ENCODE measurements at regions not wholly inside any gene's neighbourhood (a gene's known extent, or its start where the extent isn't known, plus 50 kb on each side); places are given as distances from the start of the nearest gene placed in this dataset.

DNA sequence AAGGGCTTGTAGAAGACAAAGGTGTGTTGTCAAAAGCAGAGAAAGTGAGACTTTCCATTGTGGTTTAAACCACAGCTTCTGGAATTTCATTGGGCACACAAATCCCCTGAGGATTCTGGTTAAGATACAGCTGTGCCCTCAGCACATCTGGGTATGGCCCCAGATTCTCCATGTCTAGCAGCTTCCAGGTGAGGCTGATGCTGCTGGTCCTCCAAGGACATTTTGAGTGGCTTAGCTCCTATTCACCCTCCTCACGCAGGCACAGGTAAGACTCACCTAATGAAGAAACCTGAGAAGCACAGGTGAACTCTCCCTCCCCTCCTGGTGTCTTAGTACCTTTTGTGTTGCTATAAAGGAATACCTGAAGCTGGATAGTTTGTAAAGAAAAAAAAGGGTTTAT is 88.9 kb upstream of the IGLL5 start:
- H3K27ac Mint-ChIP-seq, result peak overlapping the region; percentile 4
- TF ChIP-seq, protein P1, sequence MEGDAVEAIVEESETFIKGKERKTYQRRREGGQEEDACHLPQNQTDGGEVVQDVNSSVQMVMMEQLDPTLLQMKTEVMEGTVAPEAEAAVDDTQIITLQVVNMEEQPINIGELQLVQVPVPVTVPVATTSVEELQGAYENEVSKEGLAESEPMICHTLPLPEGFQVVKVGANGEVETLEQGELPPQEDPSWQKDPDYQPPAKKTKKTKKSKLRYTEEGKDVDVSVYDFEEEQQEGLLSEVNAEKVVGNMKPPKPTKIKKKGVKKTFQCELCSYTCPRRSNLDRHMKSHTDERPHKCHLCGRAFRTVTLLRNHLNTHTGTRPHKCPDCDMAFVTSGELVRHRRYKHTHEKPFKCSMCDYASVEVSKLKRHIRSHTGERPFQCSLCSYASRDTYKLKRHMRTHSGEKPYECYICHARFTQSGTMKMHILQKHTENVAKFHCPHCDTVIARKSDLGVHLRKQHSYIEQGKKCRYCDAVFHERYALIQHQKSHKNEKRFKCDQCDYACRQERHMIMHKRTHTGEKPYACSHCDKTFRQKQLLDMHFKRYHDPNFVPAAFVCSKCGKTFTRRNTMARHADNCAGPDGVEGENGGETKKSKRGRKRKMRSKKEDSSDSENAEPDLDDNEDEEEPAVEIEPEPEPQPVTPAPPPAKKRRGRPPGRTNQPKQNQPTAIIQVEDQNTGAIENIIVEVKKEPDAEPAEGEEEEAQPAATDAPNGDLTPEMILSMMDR (conservative IDR thresholded peaks at IDR 0.05), result no peak
- H3K36me3 Mint-ChIP-seq, result no peaks in the 10 kb centered on the region
- H3K4me1 Mint-ChIP-seq (ENCODE audit: unreplicated experiment), result no peaks in the 10 kb centered on the region
- H3K4me3 Mint-ChIP-seq, result no peak overlapping the region
- no peak for DNase-seq (ENCODE audit: extremely low spot score, unreplicated experiment)
- H3K9me3 Mint-ChIP-seq, result no peaks in the 10 kb centered on the region
- peaks cover 13% of the 10 kb centered on the region for H3K27me3 Mint-ChIP-seq

DNA sequence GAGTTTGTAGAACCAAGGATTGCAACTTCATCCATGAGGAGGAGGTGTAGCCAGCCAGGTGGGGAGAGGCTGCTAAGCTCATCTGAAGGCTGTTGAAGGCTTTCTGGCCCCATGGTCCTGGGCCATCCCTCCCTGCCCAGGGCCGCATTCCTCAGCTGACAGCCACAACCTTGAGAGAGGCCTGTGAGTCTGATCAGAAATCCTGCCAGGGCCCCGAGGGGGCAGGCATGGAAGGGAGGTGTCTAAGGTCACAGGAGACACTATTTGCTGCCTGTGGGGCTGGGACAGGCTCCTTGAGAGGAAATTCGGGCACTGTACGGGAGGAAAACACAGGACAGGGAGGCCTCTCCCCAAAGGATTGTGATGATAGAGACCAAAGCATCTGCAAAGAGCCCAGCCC is 88.1 kb upstream of the IGLL5 start:
- Mint-ChIP-seq H3K27ac (peak overlapping the region; percentile 4), H3K4me1 (ENCODE audit: unreplicated experiment) (no peaks in the 10 kb centered on the region), H3K36me3 (no peaks in the 10 kb centered on the region), H3K9me3 (no peaks in the 10 kb centered on the region), H3K4me3 (no peak overlapping the region), H3K27me3 (peaks cover 13% of the 10 kb centered on the region)
- peak; percentile 62 for DNase-seq (ENCODE audit: extremely low spot score, unreplicated experiment)
- TF ChIP-seq, protein P1 (conservative IDR thresholded peaks at IDR 0.05), result no peak

DNA sequence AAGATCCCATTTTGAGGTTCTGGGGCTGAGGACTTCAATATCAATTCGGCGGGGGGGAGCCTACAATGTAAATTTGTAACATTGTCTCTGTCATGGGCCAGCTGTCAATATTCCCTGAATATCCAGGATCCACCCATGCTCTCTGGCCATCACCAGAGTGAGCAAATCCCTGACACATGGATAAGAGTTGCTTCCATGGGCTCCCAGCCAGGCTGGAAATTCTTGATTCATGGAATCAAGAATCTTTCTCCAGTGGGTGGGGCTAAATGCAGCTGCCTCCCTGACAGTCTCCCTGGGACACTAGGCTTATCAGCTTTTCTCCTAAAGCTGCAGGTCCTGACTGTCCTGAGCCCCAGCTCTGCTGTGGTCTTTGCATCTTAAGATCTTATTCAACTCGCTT is 86.9 kb upstream of the IGLL5 start:
- H3K27me3 Mint-ChIP-seq, result peaks cover 13% of the 10 kb centered on the region
- no peaks in the 10 kb centered on the region for H3K4me1 Mint-ChIP-seq (ENCODE audit: unreplicated experiment)
- no peaks in the 10 kb centered on the region for H3K9me3 Mint-ChIP-seq
- H3K27ac Mint-ChIP-seq, result no peak overlapping the region
- H3K4me3 Mint-ChIP-seq, result no peak overlapping the region
- DNase-seq (ENCODE audit: extremely low spot score, unreplicated experiment), result no peak
- TF ChIP-seq, protein P1 (conservative IDR thresholded peaks at IDR 0.05), result no peak
- no peaks in the 10 kb centered on the region for H3K36me3 Mint-ChIP-seq

DNA sequence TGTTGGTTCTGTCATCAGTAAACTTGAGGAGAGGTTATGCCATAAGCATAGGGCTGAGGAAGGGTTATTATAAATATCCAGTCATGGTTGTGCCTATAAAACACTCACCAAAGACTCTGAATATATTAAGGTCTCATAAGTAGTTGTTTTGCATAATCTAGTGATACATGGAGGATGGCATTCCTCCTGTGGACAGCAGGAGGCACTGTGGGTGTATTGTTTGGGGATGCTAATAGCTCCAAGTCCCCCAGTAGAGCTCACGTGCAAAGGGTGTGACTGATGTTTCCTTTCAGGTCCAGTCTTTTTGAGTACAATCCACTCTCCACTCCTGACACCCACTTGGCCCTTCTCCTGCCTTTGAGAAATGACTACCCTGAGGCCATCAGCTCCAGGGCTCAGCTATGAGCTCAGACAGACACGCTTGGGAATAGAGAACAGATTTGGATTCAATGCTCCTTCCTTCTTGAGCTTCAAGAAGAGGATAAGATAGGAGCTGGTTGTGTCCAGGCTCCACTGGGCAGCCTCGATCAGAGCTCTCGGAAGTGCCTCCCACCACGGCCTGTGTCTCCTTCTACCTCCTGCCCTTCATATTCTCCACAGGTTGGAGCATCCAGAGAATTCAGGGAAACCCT is 85.2 kb upstream of the IGLL5 start:
- DNase-seq (ENCODE audit: extremely low spot score, unreplicated experiment), result no peak
- peaks cover 21% of the 10 kb centered on the region for H3K27me3 Mint-ChIP-seq
- H3K36me3 Mint-ChIP-seq, result no peaks in the 10 kb centered on the region
- no peaks in the 10 kb centered on the region for H3K9me3 Mint-ChIP-seq
- TF ChIP-seq, protein P1 (conservative IDR thresholded peaks at IDR 0.05), result peak; percentile 56
- no peaks in the 10 kb centered on the region for H3K4me1 Mint-ChIP-seq (ENCODE audit: unreplicated experiment)
- no peak overlapping the region for H3K4me3 Mint-ChIP-seq
- no peak overlapping the region for H3K27ac Mint-ChIP-seq

DNA sequence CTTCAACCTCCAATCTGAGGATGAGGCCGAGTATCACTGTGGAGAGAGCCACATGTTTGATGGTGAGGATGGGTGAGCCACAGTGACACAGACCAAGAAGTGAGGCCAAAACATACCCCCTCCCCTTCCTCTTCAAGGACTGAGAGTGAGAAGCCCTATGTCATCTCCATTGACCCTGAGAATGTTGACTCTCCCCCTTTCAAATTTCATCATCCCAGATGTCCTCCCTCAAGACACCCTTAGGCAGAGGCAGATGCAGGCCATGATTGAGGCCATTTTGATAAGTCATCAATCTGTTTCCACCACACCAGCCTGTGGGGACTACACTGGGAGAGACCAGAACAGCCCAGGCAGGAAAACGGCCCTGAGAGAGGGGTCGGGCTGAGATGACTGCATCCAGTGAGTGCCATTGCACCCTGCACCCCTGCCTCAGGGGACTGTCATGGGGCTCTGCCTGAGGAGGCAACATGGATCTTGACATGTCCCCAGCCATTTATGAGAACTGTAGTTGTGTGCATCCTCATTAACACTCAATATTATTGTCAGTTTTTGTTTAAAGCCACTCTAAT is 84.2 kb upstream of the IGLL5 start:
- no peaks in the 10 kb centered on the region for H3K4me1 Mint-ChIP-seq (ENCODE audit: unreplicated experiment)
- H3K27me3 Mint-ChIP-seq, result peaks cover 23% of the 10 kb centered on the region
- peak; percentile 18 for DNase-seq (ENCODE audit: extremely low spot score, unreplicated experiment)
- H3K36me3 Mint-ChIP-seq, result no peaks in the 10 kb centered on the region
- H3K27ac Mint-ChIP-seq, result no peak overlapping the region
- TF ChIP-seq, protein P1 (conservative IDR thresholded peaks at IDR 0.05), result no peak
- no peaks in the 10 kb centered on the region for H3K9me3 Mint-ChIP-seq
- H3K4me3 Mint-ChIP-seq, result no peak overlapping the region
